ENCODE measurements at regions not wholly inside any gene's neighbourhood (a gene's known extent, or its start where the extent isn't known, plus 50 kb on each side); places are given as distances from the start of the nearest gene placed in this dataset.

DNA sequence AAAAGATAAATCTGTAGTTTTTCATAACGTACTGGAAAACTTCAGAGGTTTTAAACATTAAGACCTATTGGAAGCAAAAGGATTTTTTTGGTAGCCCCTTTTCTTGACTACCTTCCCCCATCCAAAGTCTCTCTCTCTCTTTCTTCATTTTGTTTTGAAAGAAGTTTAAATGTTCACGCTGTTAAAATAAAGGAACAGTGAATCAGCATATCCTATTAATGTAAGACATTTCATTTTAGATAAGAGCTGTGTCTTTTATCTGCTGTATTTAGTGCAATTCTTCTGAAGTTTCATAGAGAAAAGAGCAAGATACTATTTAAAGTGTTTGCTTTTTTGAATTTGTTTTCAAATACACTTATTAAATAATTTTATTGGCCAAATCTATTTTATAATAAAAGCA lies 205.5 kb upstream of the POU3F3 start:
- DNase-seq, result no peak

DNA sequence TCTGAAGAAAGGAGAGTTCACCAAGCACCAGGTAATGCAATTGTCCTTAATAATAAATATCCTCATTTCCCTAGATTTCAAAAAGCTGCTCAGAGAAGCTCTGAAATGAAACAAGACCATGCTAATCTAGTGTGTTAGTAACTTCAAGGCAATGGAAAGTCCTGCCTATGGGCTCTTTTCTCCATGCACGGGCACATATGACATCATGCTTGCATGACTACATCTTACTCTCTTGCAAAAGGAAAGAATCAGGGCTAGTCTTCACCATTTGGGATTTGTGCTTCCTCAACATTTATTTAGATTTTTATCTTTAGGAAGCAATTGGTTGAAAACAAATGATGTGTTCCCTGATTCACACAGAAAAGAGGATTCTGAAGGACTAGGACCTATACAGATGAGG lies 204.0 kb upstream of the POU3F3 start:
- DNase-seq, result no peak

DNA sequence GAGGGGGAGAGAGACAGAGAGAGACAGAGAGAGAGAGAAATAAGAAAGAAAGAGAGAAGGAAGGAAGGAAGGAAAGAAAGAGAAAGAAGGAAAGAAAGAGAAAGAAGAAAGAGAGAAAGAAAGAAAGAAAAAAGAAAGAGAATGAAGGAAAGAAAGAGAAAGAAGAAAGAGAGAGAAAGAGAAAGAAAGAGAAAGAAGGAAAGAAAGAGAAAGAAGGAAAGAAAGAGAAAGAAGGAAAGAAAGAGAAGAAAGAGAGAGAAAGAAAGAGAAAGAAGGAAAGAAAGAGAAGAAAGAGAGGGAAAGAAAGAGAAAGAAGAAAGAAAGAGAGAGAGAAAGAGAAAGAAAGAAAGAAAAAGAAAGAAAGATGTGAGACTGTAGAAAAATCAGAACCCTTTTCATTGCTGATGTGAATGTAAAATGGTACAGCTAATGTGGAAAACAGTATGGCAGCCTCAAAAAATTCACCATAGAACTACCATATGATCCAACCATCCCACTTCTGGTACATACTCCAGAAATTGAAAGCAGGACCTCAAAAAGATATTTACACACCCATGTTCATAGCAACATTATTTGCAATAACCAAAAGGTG lies 203.4 kb upstream of the POU3F3 start:
- DNase-seq, result no peak

GRCh38 chr2:104654811-104655210 lies 199.1 kb upstream of the POU3F3 start:
- no peak for DNase-seq

DNA sequence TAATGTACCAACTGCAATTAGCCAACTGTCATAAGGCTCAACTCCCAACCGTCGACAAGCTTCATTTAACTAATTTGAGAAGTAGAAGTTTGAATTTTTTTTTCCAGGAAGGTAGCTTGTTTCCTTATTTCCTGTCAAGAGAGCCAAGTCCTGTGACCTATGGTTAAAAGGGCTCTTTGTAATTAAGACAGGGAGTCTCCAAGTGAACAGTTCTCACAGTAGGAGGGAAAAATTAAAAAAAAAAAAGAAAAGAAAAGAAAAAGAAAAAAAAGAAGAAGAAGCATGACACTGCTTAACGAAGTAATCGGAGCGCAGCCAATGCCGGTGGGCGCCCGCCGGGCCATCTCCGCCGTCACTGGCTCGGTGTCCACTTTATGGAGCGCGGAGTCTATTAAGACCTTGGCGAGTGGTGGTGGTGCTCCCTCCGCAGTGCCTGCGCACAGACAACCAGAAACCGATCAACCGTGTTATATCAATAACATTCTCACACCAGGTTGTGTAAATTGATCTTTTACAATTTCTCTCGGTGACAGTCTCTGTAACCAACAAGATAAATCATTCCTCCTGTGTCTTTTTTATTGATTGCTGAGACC lies 197.2 kb upstream of the POU3F3 start:
- peak; percentile 64 for DNase-seq

- DNase-seq, result peak; percentile 62
These were observed 195.6 kb upstream of the POU3F3 start for GRCh38 chr2:104658144-104658835.

- DNase-seq, result peak; percentile 83
These were observed 194.9 kb upstream of the POU3F3 start for GRCh38 chr2:104658904-104659591.

DNA sequence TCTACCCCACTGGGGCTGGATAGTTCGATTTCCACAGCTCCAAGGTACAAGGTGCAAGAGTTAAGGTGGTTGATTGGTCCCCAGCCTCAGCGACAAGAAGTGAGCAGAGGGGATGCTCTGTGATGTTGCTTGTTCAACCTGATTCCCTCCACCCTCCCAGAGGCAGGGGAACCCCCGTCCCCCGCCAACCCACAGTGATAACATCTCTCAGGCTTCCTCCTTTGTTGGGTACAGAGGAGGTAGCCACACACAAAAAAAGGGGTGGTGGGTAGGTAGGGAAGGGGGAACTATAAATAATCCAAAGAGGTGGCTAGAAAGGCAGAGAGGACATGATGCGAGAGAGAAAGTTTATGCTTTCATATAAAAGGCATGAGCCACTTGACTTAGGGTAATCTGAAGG lies 192.9 kb upstream of the POU3F3 start:
- no peak for DNase-seq

DNA sequence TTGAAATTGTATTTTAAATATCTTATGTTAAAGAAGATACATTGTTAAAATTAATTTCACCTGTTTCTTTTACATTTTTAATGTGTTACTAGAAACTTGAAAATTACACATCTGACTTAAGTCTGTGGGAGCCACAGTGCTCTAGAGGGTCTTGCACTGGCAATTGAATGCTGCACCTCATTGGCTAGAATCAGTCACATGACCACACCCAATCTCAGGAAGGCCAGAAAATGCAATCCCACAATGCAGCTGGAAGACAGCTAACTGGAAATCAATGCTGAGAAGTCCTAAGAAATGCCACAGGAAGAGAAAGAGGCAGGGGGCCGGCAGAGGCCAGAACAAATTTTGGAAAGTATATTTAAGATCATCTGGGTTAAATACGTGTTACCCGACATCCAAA lies 189.2 kb upstream of the POU3F3 start:
- no peak for DNase-seq

DNA sequence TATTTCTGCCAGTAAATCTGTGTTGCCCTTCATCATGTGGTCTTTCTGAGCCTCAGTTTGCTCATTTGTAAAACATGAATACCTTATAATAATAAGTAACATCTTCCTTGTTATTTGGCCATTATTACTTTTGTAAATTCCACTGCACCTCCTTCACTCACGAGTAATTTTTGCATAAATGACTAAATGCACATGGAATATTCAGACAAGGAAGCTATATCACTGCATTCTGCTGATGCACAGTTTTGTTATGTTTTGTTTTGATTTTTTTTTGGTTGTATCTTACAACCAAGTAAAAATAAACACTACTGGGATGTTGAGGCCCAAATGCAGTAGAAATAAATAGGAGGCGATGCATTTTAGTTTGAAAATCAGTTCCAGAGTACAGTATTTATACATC lies 185.3 kb upstream of the POU3F3 start:
- DNase-seq, result no peak

- peak; percentile 22 for DNase-seq
These were observed 180.7 kb upstream of the POU3F3 start for GRCh38 chr2:104673225-104673624.

GRCh38 chr2:104678181-104678580 lies 175.7 kb upstream of the POU3F3 start:
- no peak for DNase-seq

- DNase-seq, result no peak
These were observed 168.3 kb upstream of the POU3F3 start for GRCh38 chr2:104685591-104685990.

- DNase-seq, result no peak
These were observed 166.8 kb upstream of the POU3F3 start for GRCh38 chr2:104687147-104687546.

- no peak for DNase-seq
These were observed 163.5 kb upstream of the POU3F3 start for GRCh38 chr2:104690255-104690984.

GRCh38 chr2:104698276-104698675 lies 155.6 kb upstream of the POU3F3 start:
- DNase-seq, result no peak

DNA sequence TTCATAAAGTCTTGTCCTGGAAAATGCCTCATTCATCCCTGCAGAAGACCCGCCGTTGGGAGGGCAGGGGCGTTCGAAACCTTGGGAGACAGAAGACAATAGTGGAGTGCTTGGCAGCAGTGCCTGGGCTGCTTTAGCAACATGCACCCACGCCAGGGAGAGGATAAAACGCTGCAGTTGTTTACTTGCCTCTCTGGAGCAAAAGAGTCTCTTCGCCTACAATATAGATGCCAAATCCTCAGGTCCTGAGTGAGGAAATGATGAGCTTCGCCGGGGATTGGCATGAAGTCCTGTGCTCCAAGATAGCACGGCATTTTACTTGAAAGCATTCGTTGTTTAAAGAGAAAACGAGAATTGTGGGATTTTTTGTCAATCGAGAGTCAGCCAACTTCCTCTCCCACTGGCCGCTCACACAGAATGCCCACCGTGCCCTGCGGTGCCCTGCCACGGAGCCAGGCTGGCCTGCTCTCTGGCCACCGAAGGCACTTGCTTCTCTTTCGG lies 152.5 kb upstream of the POU3F3 start:
- DNase-seq, result peak; percentile 29

DNA sequence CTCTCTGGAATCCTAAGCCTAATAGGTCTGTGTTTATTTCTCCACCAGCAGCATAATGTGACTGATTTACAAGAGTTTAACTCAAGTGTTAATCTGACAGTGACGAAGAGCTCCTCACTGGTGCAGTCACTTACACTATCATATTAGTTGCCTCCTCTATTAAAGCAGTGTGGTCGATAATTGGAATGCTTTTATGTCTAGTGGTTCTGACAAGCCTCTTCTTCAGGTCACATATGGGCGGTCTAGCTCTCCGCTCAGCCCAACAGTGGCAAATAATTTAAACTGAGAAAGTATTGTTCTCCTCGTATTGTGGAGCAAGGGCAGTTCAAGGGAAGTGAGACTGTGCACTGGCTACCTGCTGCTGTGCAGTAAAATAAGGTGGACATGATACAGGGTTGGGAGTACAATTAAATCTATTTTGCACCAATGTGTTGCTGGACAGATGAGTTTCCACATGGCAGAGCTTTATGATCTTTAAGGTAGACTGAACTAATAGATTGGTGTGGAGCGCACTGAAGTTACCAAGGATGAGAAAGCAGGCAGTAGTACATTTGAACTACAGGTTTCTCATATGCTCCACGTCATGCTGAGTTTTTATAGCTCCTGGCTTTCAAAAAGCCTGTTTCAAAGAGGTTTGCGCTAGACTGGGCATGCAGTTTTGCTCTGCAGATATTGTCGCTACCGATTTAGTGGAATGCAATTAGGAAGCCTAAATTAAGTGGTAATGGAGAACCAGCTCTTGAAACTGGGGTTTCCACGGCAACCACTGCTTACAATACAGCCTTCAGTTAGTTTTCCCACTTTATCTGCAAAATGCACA lies 151.7 kb upstream of the POU3F3 start:
- DNase-seq, result peak; percentile 71

DNA sequence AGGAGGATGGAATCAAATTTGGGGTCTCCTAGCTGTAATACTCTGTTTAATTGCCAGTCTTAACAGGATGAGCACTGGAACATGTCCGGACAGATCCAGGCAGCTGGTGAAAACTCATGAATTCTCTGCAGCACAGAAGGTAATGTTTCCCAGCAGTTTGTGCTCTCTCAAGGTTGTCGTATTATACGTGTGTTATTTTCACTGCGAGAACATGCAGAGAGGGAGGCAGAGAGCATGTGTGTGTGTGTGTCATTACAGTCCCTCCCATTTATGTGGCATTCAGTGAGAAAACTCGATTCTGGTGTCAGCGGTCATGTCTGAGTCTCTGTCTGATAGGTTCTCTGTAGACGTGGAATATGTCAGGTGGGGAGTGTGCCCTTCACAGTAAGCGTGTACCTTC lies 150.2 kb upstream of the POU3F3 start:
- DNase-seq, result no peak

DNA sequence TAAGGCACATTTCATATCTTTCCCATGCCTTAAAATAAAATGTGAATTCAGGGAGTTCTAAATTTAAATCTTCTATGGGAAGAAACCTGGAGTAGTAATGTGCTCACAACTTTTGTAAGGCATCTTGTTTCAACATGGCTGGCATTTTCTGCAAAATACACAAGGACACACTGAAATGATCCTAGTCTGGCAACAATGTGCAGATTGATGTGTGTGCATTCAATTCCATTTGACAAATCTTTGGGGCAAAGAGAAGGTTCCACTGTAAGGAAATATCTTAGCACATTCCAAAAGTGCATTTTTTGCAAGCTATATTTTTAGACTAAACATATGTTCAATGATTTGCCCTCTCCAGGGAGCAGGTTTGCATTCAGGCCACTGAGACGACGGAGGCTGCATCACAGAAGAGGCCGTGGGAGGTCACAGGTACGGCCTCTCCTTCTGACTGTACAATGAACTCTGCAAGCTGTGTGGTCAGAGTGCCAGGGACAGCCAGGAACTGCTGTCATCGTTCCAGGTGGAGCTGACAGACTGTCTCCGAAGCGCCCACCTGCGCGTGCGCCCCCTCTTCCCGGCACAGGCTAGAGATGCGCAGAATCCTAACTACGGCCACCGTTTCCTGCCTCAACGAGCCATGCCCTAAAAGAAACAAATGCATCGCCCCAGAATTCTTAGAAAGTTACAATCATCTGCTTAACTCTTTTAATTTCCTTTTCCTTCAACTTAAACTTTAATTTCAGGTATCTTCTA lies 149.2 kb upstream of the POU3F3 start:
- no peak for DNase-seq

GRCh38 chr2:104707056-104707455 lies 146.9 kb upstream of the POU3F3 start:
- DNase-seq, result no peak

All from retina (tissue), 1 donor.